Type B pancreatic cell (in vitro differentiated cells): ENCODE measurements at regions not wholly inside any gene's neighbourhood (a gene's known extent, or its start where the extent isn't known, plus 50 kb on each side); places are given as distances from the start of the nearest gene placed in this dataset.

Source experiments
- DNase-seq: peaks from one replicate; pipeline ENCODE4 v3.0.0; 2021; ENCODE audit warnings: mixed read lengths; ENCODE audit not compliant: unreplicated experiment; ENCODE audit errors: extremely low spot score
- H3K27ac Mint-ChIP-seq: 2 replicates; pipeline ENCODE4 v1.8.0; 2021; ENCODE audit warnings: mild to moderate bottlenecking, mixed read lengths
- H3K27me3 Mint-ChIP-seq: 2 replicates; pipeline ENCODE4 v1.8.0; 2021; ENCODE audit warnings: mixed read lengths
- H3K36me3 Mint-ChIP-seq: 2 replicates; pipeline ENCODE4 v1.8.0; 2021; ENCODE audit warnings: mixed read lengths
- H3K4me1 Mint-ChIP-seq: one replicate; pipeline ENCODE4 v1.8.0; 2021; ENCODE audit warnings: mixed read lengths; ENCODE audit not compliant: unreplicated experiment
- H3K4me3 Mint-ChIP-seq: 2 replicates; pipeline ENCODE4 v1.8.0; 2021; ENCODE audit warnings: mild to moderate bottlenecking, mixed read lengths
- H3K9me3 Mint-ChIP-seq: 2 replicates; pipeline ENCODE4 v1.8.0; 2021; ENCODE audit warnings: mixed read lengths
- CTCF ChIP-seq: fragments of 200-600 bp; sonication (generic); conservative IDR thresholded peaks from 2 replicates; pipeline ENCODE4 v1.5.0; 2021; ENCODE audit warnings: antibody characterized with exemption, mild to moderate bottlenecking

- no peak overlapping the region for H3K27ac Mint-ChIP-seq
- no peaks in the 10 kb centered on the region for H3K9me3 Mint-ChIP-seq
- H3K4me3 Mint-ChIP-seq: no peak overlapping the region
- H3K4me1 Mint-ChIP-seq: no peaks in the 10 kb centered on the region
- H3K27me3 Mint-ChIP-seq: no peaks in the 10 kb centered on the region
- DNase-seq: no peak
- H3K36me3 Mint-ChIP-seq: no peaks in the 10 kb centered on the region
- no peak for TF ChIP-seq CTCF
Observed at GRCh38 chr3:83076041-83076440, 1314.6 kb upstream of the GBE1 start.

GRCh38 chr3:83074485-83074884, 1313.0 kb upstream of the GBE1 start:
- Mint-ChIP-seq H3K27me3 (no peaks in the 10 kb centered on the region), H3K9me3 (no peaks in the 10 kb centered on the region), H3K27ac (no peak overlapping the region), H3K36me3 (no peaks in the 10 kb centered on the region), H3K4me1 (no peaks in the 10 kb centered on the region), H3K4me3 (no peak overlapping the region)
- no peak for DNase-seq
- TF ChIP-seq CTCF: no peak

GRCh38 chr3:83065851-83066460, 1304.5 kb upstream of the GBE1 start:
- Mint-ChIP-seq H3K36me3 (no peaks in the 10 kb centered on the region), H3K9me3 (peaks cover 5% of the 10 kb centered on the region), H3K27ac (no peak overlapping the region), H3K4me1 (no peaks in the 10 kb centered on the region), H3K4me3 (no peak overlapping the region), H3K27me3 (no peaks in the 10 kb centered on the region)
- no peak for DNase-seq
- TF ChIP-seq CTCF: no peak

GRCh38 chr3:83063446-83063845, 1302.0 kb upstream of the GBE1 start:
- Mint-ChIP-seq H3K36me3 (no peaks in the 10 kb centered on the region), H3K27ac (no peak overlapping the region), H3K9me3 (peaks cover 5% of the 10 kb centered on the region), H3K4me3 (no peak overlapping the region), H3K27me3 (no peaks in the 10 kb centered on the region), H3K4me1 (no peaks in the 10 kb centered on the region)
- DNase-seq: no peak
- TF ChIP-seq CTCF: no peak

GRCh38 chr3:83048556-83048955, 1287.1 kb upstream of the GBE1 start:
- Mint-ChIP-seq H3K36me3 (no peaks in the 10 kb centered on the region), H3K27ac (no peak overlapping the region), H3K9me3 (no peaks in the 10 kb centered on the region), H3K4me3 (no peak overlapping the region), H3K27me3 (no peaks in the 10 kb centered on the region), H3K4me1 (no peaks in the 10 kb centered on the region)
- no peak for DNase-seq
- no peak for TF ChIP-seq CTCF

- Mint-ChIP-seq H3K27ac (no peak overlapping the region), H3K9me3 (no peaks in the 10 kb centered on the region), H3K4me3 (no peak overlapping the region), H3K27me3 (no peaks in the 10 kb centered on the region), H3K36me3 (no peaks in the 10 kb centered on the region), H3K4me1 (no peaks in the 10 kb centered on the region)
- no peak for TF ChIP-seq CTCF
- DNase-seq: no peak
Observed at GRCh38 chr3:83039422-83039821, 1278.0 kb upstream of the GBE1 start.
